Lower leg skin (tissue), 4 donors: ENCODE measurements at regions not wholly inside any gene's neighbourhood (a gene's known extent, or its start where the extent isn't known, plus 50 kb on each side); places are given as distances from the start of the nearest gene placed in this dataset.

Experiments used
- DNase-seq, 2 donors: peaks; one replicate each; pipeline ENCODE4 v3.0.0-alpha.2; 2019; ENCODE audit warnings: low spot score in 2 of 2
- H3K4me3 ChIP-seq: fragments of 200-600 bp; sonication (generic); 2 replicates; pipeline ENCODE4 v1.5.1; 2017; ENCODE audit warnings: mild to moderate bottlenecking, low read depth; ENCODE audit not compliant: poor library complexity, severe bottlenecking
- CTCF ChIP-seq, 3 donors: fragments of 450-650 bp; IDR thresholded peaks; one replicate each; pipeline ENCODE4 v1.5.1; 2016; ENCODE audit warnings: antibody characterized with exemption in 3 of 3, mild to moderate bottlenecking in 3 of 3, moderate library complexity in 2 of 3
- POLR2A ChIP-seq, 2 donors: fragments of 450-650 bp; IDR thresholded peaks; one replicate each; pipeline ENCODE4 v1.6.1; 2016 to 2017; ENCODE audit warnings: antibody characterized with exemption in 2 of 2, mild to moderate bottlenecking in 1 of 2, moderate library complexity in 1 of 2
- WGBS, 2 donors: methylation state at CpG; one replicate each; pipeline ENCODE4 v1.1.5; 2018; 5-methylcytosine and 5-hydroxymethylcytosine counted together
- intact Hi-C: fragments of 100-400 bp; cut with DNase I; formaldehyde crosslinking; loops from one replicate; pipeline ENCODE4 v1.15.0; 2023; ENCODE audit warnings: low total_unique reads

GRCh38 chr2:209351636-209352035 is 72.2 kb upstream of the MAP2 start:
- 47 to 54% methylated on average over 3 of the region's 3 CpGs for WGBS, 2 donors
- no peak overlapping the region for H3K4me3 ChIP-seq
- intact Hi-C loops, result no loop called here
- TF ChIP-seq POLR2A (IDR thresholded peaks at IDR 0.05) (no peak), CTCF (IDR thresholded peaks at IDR 0.05) (no peak)
- DNase-seq, result no peak

- H3K4me3 ChIP-seq, result no peak overlapping the region
- 87 to 90% methylated on average over 2 of the region's 2 CpGs for WGBS, 2 donors
- DNase-seq, result no peak
- intact Hi-C loops, result no loop called here
- no peak for TF ChIP-seq CTCF (IDR thresholded peaks at IDR 0.05)
- no peak for TF ChIP-seq POLR2A (IDR thresholded peaks at IDR 0.05)
Measured at GRCh38 chr2:209358992-209359391, 64.9 kb upstream of the MAP2 start.

GRCh38 chr2:209367075-209367747 is 56.6 kb upstream of the MAP2 start:
- no peak overlapping the region for H3K4me3 ChIP-seq
- intact Hi-C loops, result no loop called here
- DNase-seq, result no peak
- TF ChIP-seq POLR2A (IDR thresholded peaks at IDR 0.05) (no peak), CTCF (IDR thresholded peaks at IDR 0.05) (no peak)
- 95 to 100% methylated on average over 1 of the region's 1 CpG for WGBS, 2 donors

- WGBS, 2 donors, result 32 to 43% methylated on average over 2 of the region's 2 CpGs
- no peak overlapping the region for H3K4me3 ChIP-seq
- intact Hi-C loops, result no loop called here
- TF ChIP-seq CTCF (IDR thresholded peaks at IDR 0.05) (no peak), POLR2A (IDR thresholded peaks at IDR 0.05) (no peak)
- DNase-seq, result no peak
Measured at GRCh38 chr2:209368406-209368805, 55.4 kb upstream of the MAP2 start.

GRCh38 chr2:209368914-209369313 is 54.9 kb upstream of the MAP2 start:
- intact Hi-C loops, result no loop called here
- WGBS, 2 donors, result 15 to 46% methylated on average over 5 of the region's 5 CpGs
- peak in 1 of 2 donors; percentile 71 for DNase-seq
- H3K4me3 ChIP-seq, result no peak overlapping the region
- TF ChIP-seq CTCF (IDR thresholded peaks at IDR 0.05) (no peak), POLR2A (IDR thresholded peaks at IDR 0.05) (no peak)

GRCh38 chr2:209369656-209370055 is 54.2 kb upstream of the MAP2 start:
- intact Hi-C loops, result no loop called here
- DNase-seq, result no peak
- H3K4me3 ChIP-seq, result no peak overlapping the region
- TF ChIP-seq POLR2A (IDR thresholded peaks at IDR 0.05) (no peak), CTCF (IDR thresholded peaks at IDR 0.05) (no peak)
